ENCODE measurements at regions not wholly inside any gene's neighbourhood (a gene's known extent, or its start where the extent isn't known, plus 50 kb on each side); places are given as distances from the start of the nearest gene placed in this dataset.

DNA sequence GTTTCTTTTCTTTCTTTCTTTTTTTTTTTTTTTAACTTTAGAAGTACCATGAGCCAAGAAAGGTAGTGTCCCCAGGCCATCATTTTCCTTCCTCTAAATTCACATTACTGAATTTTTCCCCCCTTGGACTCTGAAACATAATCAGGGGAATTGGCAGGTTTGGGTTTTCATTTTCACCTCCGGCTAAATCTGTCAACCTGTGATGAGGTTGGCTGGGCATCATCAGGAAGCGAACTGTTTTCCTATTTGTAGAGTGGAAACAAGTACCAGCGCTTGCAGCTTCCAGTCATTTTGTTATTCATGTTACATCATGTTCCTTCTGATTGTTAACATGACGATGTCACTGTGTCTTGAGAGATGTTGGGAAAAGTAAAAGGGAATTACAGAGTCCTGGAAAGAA lies 641.9 kb upstream of the RBFOX1 start:
- POLR2A ChIA-PET, result no interaction called here
- Histone ChIP-seq H3K4me1 (ENCODE audit: control insufficient read depth, extremely low read depth, insufficient read depth, low read length) (no peaks in the 10 kb centered on the region), H3K79me2 (ENCODE audit: control insufficient read depth, insufficient read depth, low read length) (no peaks in the 10 kb centered on the region), H2AFZ (ENCODE audit: low read depth, low read length) (no peak overlapping the region), H3K9me1 (replicated peaks; ENCODE audit: control insufficient read depth, extremely low read depth, insufficient read depth, low read length) (no peaks in the 10 kb centered on the region), H3K27ac (ENCODE audit: insufficient read depth, low read depth, low read length) (no peak overlapping the region), H4K20me1 (replicated peaks; ENCODE audit: control insufficient read depth, extremely low read depth, insufficient read depth, low read length) (no peaks in the 10 kb centered on the region), H3K27me3 (ENCODE audit: control insufficient read depth in 2 of 2, insufficient read depth in 2 of 2, low read length in 2 of 2) (no peaks in the 10 kb centered on the region), H3K9ac (replicated peaks; ENCODE audit: extremely low read depth, insufficient read depth, low read length) (no peak overlapping the region), H3K4me2 (ENCODE audit: insufficient read depth, low read length) (no peak overlapping the region), H3K9me3 (replicated peaks; ENCODE audit: control insufficient read depth, insufficient read depth, low read length) (peaks cover 7% of the 10 kb centered on the region), H3K4me3 (replicated peaks in 1 of 3; ENCODE audit: insufficient read depth in 1 of 3, low read depth in 1 of 3, low read length in 3 of 3) (no peak overlapping the region), H3K36me3 (ENCODE audit: control insufficient read depth in 2 of 2, extremely low read depth in 1 of 2, insufficient read depth in 2 of 2, low read length in 2 of 2) (no peaks in the 10 kb centered on the region)
- CTCF ChIA-PET, result no interaction called here
- no TSS peak for BruUV-seq (replicated peaks)
- TF ChIP-seq FOS (IDR thresholded peaks at IDR 0.05; ENCODE audit: borderline replicate concordance, insufficient read depth, low read length) (no peak), EZH2 (IDR thresholded peaks at IDR 0.05; ENCODE audit: borderline replicate concordance, low read depth, low read length, severe bottlenecking) (no peak), POLR2A (IDR thresholded peaks at IDR 0.05; ENCODE audit: low read depth, low read length) (no peak), POLR2AphosphoS5 (IDR thresholded peaks at IDR 0.05; ENCODE audit: insufficient read depth, low read depth, low read length) (no peak), GATA2 (IDR thresholded peaks at IDR 0.05; ENCODE audit: insufficient read depth, insufficient read length, low read depth, low read length) (no peak), JUN (IDR thresholded peaks at IDR 0.05; ENCODE audit: borderline replicate concordance, insufficient read depth, insufficient read length, low read depth) (no peak), MYC (IDR thresholded peaks at IDR 0.05; ENCODE audit: low read depth, low read length) (no peak)
- TF ChIP-seq, protein P1, sequence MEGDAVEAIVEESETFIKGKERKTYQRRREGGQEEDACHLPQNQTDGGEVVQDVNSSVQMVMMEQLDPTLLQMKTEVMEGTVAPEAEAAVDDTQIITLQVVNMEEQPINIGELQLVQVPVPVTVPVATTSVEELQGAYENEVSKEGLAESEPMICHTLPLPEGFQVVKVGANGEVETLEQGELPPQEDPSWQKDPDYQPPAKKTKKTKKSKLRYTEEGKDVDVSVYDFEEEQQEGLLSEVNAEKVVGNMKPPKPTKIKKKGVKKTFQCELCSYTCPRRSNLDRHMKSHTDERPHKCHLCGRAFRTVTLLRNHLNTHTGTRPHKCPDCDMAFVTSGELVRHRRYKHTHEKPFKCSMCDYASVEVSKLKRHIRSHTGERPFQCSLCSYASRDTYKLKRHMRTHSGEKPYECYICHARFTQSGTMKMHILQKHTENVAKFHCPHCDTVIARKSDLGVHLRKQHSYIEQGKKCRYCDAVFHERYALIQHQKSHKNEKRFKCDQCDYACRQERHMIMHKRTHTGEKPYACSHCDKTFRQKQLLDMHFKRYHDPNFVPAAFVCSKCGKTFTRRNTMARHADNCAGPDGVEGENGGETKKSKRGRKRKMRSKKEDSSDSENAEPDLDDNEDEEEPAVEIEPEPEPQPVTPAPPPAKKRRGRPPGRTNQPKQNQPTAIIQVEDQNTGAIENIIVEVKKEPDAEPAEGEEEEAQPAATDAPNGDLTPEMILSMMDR (IDR thresholded peaks at IDR 0.05; ENCODE audit: extremely low read depth in 1 of 2, insufficient read depth in 1 of 2, low read depth in 1 of 2, low read length in 2 of 2), result no peak
- TF ChIP-seq, protein P2, sequence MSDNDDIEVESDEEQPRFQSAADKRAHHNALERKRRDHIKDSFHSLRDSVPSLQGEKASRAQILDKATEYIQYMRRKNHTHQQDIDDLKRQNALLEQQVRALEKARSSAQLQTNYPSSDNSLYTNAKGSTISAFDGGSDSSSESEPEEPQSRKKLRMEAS (IDR thresholded peaks at IDR 0.05; ENCODE audit: insufficient read depth, insufficient read length), result no peak
- intact Hi-C loops (cut with micrococcal nuclease) (no loop called here), dilution Hi-C loops (cut with MboI; ENCODE audit: extremely low pct_ligation_motif_present, low sequenced_read_pairs) (no loop called here)
- FAIRE-seq (no peak), DNase-seq (ENCODE audit: low read depth, low spot score) (no peak)
